ENCODE measurements at regions not wholly inside any gene's neighbourhood (a gene's known extent, or its start where the extent isn't known, plus 50 kb on each side); places are given as distances from the start of the nearest gene placed in this dataset.

- DNase-seq (ENCODE audit: low spot score): no peak
- in situ Hi-C loops (cut with MboI; ENCODE audit: low sequenced_read_pairs, unreplicated experiment): loop anchor here (25.0 kb wide), 1 partner anchor 431 kb away; no protein-coding TSS in a partner anchor
- TF ChIP-seq, protein P1, sequence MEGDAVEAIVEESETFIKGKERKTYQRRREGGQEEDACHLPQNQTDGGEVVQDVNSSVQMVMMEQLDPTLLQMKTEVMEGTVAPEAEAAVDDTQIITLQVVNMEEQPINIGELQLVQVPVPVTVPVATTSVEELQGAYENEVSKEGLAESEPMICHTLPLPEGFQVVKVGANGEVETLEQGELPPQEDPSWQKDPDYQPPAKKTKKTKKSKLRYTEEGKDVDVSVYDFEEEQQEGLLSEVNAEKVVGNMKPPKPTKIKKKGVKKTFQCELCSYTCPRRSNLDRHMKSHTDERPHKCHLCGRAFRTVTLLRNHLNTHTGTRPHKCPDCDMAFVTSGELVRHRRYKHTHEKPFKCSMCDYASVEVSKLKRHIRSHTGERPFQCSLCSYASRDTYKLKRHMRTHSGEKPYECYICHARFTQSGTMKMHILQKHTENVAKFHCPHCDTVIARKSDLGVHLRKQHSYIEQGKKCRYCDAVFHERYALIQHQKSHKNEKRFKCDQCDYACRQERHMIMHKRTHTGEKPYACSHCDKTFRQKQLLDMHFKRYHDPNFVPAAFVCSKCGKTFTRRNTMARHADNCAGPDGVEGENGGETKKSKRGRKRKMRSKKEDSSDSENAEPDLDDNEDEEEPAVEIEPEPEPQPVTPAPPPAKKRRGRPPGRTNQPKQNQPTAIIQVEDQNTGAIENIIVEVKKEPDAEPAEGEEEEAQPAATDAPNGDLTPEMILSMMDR (IDR thresholded peaks at IDR 0.05; ENCODE audit: borderline replicate concordance, control extremely low read depth, extremely low read depth, insufficient read depth, missing control alignments): no peak
These were observed 69.4 kb upstream of the TARDBP start for GRCh38 chr1:10943041-10943440.

DNA sequence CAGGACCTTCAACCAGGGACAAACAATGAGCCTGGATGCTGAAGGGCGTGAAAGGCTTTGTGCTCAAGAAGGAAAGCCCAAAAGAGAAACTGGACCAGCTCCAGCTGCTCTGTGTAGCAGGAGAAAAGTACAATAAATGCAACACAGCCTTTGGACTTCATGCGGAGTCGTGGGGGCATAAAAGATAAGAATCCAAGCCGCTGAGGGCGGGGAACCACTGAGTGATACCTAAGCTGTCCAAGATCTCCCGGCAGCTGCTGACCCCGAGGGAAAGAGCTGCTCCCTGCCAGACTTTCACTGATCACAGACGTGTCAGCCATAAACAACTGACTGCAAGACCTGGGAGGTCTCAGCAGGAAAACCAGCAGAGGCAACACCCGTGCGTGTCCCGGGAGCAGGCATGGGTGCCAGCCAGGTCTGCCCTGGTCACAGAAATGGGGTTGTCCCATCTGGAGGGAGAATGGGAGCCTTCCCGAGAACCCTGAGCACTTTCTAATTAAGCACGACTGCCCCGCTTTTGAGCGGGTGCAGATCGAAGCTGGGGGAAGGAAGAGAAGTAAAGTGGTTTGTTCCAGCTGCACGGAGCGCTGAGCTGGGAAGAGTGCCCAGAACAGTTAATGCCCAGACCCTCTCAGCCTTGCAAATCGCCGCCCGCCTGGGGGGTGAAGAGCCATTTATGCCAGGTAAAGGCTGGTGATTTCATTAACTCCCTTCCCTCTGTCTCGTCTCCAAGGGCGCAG is 68.3 kb upstream of the TARDBP start:
- TF ChIP-seq, protein P1 (IDR thresholded peaks at IDR 0.05; ENCODE audit: borderline replicate concordance, control extremely low read depth, extremely low read depth, insufficient read depth, missing control alignments): no peak
- in situ Hi-C loops (cut with MboI; ENCODE audit: low sequenced_read_pairs, unreplicated experiment): loop anchor here (25.0 kb wide), 1 partner anchor 432 kb away; no protein-coding TSS in a partner anchor
- no peak for DNase-seq (ENCODE audit: low spot score)

- TF ChIP-seq, protein P1 (IDR thresholded peaks at IDR 0.05; ENCODE audit: borderline replicate concordance, control extremely low read depth, extremely low read depth, insufficient read depth, missing control alignments): no peak
- in situ Hi-C loops (cut with MboI; ENCODE audit: low sequenced_read_pairs, unreplicated experiment): loop anchor here (25.0 kb wide), 1 partner anchor 434 kb away; no protein-coding TSS in a partner anchor
- no peak for DNase-seq (ENCODE audit: low spot score)
These were observed 66.4 kb upstream of the TARDBP start for GRCh38 chr1:10945991-10946509.

GRCh38 chr1:10947181-10947580 is 65.3 kb upstream of the TARDBP start:
- no peak for DNase-seq (ENCODE audit: low spot score)
- TF ChIP-seq, protein P1 (IDR thresholded peaks at IDR 0.05; ENCODE audit: borderline replicate concordance, control extremely low read depth, extremely low read depth, insufficient read depth, missing control alignments): no peak
- in situ Hi-C loops (cut with MboI; ENCODE audit: low sequenced_read_pairs, unreplicated experiment): loop anchor here (25.0 kb wide), 1 partner anchor 435 kb away; no protein-coding TSS in a partner anchor

DNA sequence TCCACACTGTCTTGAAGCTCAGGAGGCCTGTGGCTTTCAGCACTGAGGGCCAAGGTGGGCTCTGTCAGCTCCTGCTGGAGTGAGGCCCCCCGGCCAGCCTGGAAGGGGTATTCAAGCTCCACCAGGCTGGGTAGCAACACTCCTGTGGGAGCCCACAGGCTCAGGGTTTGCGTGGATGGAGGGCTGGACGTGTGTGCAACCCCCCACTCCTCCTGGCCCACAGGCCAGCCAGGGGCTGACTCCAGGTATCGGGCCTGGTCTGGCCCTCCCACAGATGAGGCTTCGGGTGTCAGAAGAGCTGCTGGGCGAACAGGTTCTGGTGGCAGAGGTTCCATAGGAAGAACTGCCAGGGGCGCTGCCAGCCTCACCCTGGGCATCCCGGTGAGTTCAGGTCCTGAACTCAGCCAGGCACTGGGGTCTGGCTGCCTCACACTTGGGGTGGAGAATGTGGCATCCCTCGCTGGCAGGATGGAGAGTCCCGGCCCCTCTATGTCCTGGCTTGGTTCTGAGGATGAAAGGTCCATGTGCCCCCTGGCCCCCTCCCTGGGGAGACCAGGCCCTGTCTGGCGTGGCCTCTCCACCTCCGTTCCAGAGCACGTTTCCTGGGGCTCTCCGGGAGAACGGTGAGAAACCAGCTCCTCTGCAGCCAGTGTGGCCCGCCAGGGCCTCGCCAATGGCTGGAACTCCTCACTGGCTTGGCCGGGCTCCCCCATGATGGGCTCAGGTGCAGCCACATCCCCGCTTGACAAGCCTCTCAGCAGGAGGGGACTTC is 64.6 kb upstream of the TARDBP start:
- TF ChIP-seq, protein P1 (IDR thresholded peaks at IDR 0.05; ENCODE audit: borderline replicate concordance, control extremely low read depth, extremely low read depth, insufficient read depth, missing control alignments): no peak

GRCh38 chr1:10948463-10948775 is 64.0 kb upstream of the TARDBP start:
- in situ Hi-C loops (cut with MboI; ENCODE audit: low sequenced_read_pairs, unreplicated experiment): loop anchor here (25.0 kb wide), 1 partner anchor 436 kb away; no protein-coding TSS in a partner anchor
- no peak for DNase-seq (ENCODE audit: low spot score)
- TF ChIP-seq, protein P1 (IDR thresholded peaks at IDR 0.05; ENCODE audit: borderline replicate concordance, control extremely low read depth, extremely low read depth, insufficient read depth, missing control alignments): no peak

More for the DNA sequence above, 64.6 kb upstream of the TARDBP start:
- DNase-seq (ENCODE audit: low spot score): no peak
- in situ Hi-C loops (cut with MboI; ENCODE audit: low sequenced_read_pairs, unreplicated experiment): loop anchor here (25.0 kb wide), 1 partner anchor 436 kb away; no protein-coding TSS in a partner anchor

Measured in GM13976 (cell line).